Endothelial cell of umbilical vein (primary cell): ENCODE measurements at regions not wholly inside any gene's neighbourhood (a gene's known extent, or its start where the extent isn't known, plus 50 kb on each side); places are given as distances from the start of the nearest gene placed in this dataset.

ENCODE experiments used
- GATA2 ChIP-seq: IDR thresholded peaks from 2 replicates; pipeline ENCODE4 v1.7.0; 2011; ENCODE audit warnings: low read depth, mild to moderate bottlenecking, moderate library complexity, mixed read lengths, low read length; ENCODE audit not compliant: insufficient read length, insufficient read depth
- JUN ChIP-seq: IDR thresholded peaks from 2 replicates; pipeline ENCODE4 v1.6.1; 2011; ENCODE audit warnings: borderline replicate concordance, low read depth; ENCODE audit not compliant: insufficient read length, insufficient read depth
- POLR2A ChIP-seq: IDR thresholded peaks from 2 replicates; pipeline ENCODE4 v1.6.1; 2012; ENCODE audit warnings: low read depth, mild to moderate bottlenecking, control low read depth, low read length
- POLR2AphosphoS5 ChIP-seq: IDR thresholded peaks from 2 replicates; pipeline ENCODE4 v1.6.1; 2012; ENCODE audit warnings: low read depth, mild to moderate bottlenecking, control low read depth, low read length, moderate library complexity; ENCODE audit not compliant: insufficient read depth
- TF ChIP-seq, protein P1 (sequence below), 2 donors: IDR thresholded peaks; 1 replicate in 1 of 2; 2 replicates in 1 of 2; pipeline ENCODE4 v1.5.1; 2011; ENCODE audit warnings: low read length in 2 of 2, mild to moderate bottlenecking in 2 of 2, moderate library complexity in 2 of 2, control low read depth in 1 of 2, inconsistent platforms in 1 of 2, low read depth in 1 of 2; ENCODE audit not compliant: insufficient read depth in 1 of 2; ENCODE audit errors: extremely low read depth in 1 of 2

DNA sequence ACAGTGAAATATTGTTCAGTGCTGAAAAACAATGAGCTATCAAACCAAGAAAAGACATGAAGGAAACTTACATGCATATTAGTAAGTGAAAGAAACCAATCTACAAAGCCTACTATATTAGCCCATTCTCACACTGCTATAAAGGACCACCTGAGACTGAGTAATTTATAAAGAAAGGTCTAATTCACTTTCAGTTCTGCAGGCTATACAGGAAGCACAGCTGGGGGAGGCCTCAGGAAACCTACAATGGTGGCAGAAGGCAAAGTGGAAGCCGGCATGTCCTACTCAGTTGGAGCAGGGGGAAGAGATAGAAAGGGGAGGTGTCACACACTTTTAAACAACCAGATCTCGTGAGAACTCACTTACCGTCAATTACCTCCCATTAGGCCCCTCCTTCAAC is 232.1 kb downstream of the TMX3 start:
- TF ChIP-seq, protein P1, sequence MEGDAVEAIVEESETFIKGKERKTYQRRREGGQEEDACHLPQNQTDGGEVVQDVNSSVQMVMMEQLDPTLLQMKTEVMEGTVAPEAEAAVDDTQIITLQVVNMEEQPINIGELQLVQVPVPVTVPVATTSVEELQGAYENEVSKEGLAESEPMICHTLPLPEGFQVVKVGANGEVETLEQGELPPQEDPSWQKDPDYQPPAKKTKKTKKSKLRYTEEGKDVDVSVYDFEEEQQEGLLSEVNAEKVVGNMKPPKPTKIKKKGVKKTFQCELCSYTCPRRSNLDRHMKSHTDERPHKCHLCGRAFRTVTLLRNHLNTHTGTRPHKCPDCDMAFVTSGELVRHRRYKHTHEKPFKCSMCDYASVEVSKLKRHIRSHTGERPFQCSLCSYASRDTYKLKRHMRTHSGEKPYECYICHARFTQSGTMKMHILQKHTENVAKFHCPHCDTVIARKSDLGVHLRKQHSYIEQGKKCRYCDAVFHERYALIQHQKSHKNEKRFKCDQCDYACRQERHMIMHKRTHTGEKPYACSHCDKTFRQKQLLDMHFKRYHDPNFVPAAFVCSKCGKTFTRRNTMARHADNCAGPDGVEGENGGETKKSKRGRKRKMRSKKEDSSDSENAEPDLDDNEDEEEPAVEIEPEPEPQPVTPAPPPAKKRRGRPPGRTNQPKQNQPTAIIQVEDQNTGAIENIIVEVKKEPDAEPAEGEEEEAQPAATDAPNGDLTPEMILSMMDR (IDR thresholded peaks at IDR 0.05; ENCODE audit: extremely low read depth in 1 of 2, insufficient read depth in 1 of 2, low read depth in 1 of 2, low read length in 2 of 2) = no peak
- TF ChIP-seq POLR2A (no peak), JUN (no peak), GATA2 (no peak), POLR2AphosphoS5 (no peak)
